C4-2B (cell line): ENCODE measurements at regions not wholly inside any gene's neighbourhood (a gene's known extent, or its start where the extent isn't known, plus 50 kb on each side); places are given as distances from the start of the nearest gene placed in this dataset.
A peak's percentile ranks its signal among the peaks of the same experiment; 100 is the strongest.
"Not testable (repeated sequence)": the region's sequence is repeated elsewhere in the genome, so short reads cannot be mapped to it uniquely, and the experiment has no call there.

Experiments
- H3K27ac ChIP-seq: fragments of 450-650 bp; 2 replicates; pipeline ENCODE4 v1.5.1; 2017
- ZFX ChIP-seq: fragments of 450-650 bp; IDR thresholded peaks from 2 replicates; pipeline ENCODE4 v1.6.1; 2017
- TF ChIP-seq, protein P1 (sequence below): fragments of 450-650 bp; conservative IDR thresholded peaks from 2 replicates; pipeline ENCODE4 v1.5.1; 2017; ENCODE audit warnings: mild to moderate bottlenecking

DNA sequence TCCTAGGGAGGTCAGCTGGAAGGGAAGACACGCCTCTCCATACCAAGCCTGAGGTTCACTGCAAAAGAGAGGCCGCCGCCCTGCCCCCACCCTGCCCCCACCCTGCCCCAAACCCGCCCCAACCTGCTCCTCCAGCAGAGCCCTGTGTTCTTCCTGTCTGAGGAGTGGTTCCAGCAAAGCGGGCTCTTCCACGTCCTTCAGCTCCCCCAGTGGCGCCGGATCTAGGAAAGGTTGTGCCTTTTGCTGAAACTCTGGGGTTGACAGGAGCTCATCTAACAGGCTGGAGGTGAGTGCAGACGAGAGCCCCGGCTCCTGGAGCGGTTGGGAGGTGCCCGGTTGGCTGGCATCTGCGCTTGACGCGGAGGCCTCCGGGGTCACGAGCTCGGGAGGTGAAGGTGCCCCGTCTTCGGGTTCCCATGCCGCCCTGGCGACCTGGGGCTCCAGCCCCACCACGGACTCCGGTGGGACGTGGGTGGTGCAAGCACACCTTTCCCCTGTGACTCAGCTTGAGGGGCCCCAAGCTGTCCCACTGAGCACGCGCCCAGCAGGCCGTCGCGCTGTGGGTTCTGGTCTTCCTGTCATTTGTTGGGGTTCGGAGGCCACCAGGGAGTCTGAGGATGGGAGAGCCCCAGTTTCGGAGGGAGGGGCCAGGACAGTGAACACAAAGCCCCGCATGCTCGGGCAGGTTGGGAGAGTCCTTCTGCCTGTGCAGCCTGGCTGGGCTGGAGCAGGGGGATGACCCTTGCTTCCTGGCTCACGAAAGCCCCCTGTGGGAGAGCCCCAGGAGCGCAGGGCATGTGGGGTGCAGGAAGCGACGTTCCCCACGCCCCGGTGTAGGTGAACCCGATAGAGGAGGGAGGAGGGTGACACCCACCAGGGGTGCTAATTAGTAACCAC, 1467.1 kb downstream of the FOXD4L5 start:
- TF ChIP-seq, protein P1, sequence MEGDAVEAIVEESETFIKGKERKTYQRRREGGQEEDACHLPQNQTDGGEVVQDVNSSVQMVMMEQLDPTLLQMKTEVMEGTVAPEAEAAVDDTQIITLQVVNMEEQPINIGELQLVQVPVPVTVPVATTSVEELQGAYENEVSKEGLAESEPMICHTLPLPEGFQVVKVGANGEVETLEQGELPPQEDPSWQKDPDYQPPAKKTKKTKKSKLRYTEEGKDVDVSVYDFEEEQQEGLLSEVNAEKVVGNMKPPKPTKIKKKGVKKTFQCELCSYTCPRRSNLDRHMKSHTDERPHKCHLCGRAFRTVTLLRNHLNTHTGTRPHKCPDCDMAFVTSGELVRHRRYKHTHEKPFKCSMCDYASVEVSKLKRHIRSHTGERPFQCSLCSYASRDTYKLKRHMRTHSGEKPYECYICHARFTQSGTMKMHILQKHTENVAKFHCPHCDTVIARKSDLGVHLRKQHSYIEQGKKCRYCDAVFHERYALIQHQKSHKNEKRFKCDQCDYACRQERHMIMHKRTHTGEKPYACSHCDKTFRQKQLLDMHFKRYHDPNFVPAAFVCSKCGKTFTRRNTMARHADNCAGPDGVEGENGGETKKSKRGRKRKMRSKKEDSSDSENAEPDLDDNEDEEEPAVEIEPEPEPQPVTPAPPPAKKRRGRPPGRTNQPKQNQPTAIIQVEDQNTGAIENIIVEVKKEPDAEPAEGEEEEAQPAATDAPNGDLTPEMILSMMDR, result no peak
- TF ChIP-seq ZFX, result no peak
- peak overlapping the region; percentile 25; the same call in 1 of the 2 replicates for H3K27ac ChIP-seq

- no peak overlapping the region; the same call in 1 of the 2 replicates for H3K27ac ChIP-seq
- TF ChIP-seq, protein P1, result no peak
- no peak for TF ChIP-seq ZFX
These were observed 1468.0 kb downstream of the FOXD4L5 start for GRCh38 chr9:63816751-63817621.

- not testable (repeated sequence) for H3K27ac ChIP-seq
These were observed 1469.9 kb downstream of the FOXD4L5 start for GRCh38 chr9:63814970-63815669.

- not testable (repeated sequence) for H3K27ac ChIP-seq
These were observed 1471.5 kb downstream of the FOXD4L5 start for GRCh38 chr9:63813391-63814021.

DNA sequence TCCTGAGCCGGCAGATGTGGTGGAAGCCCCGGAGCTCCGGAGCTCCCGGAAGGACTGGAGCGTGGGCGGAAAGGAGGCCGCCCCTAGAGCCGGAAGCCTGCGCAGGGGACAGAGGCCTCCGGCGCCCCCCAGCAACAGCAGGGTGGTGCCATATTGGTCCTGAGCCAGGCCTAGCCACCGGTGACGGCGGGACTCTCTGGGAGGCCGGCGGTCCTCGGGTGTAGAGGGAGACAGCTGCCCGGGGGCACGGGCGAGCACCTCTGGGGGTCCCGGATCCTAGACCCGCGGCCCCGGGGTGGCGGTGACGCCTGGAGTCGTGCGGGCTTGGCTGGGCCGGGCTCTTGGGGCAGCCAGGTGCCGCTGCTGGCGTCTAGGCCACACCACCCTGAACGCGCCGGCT, 1472.2 kb downstream of the FOXD4L5 start:
- not testable (repeated sequence) for H3K27ac ChIP-seq

- H3K27ac ChIP-seq, result not testable (repeated sequence)
These were observed 1480.8 kb downstream of the FOXD4L5 start for GRCh38 chr9:63804205-63804604.

DNA sequence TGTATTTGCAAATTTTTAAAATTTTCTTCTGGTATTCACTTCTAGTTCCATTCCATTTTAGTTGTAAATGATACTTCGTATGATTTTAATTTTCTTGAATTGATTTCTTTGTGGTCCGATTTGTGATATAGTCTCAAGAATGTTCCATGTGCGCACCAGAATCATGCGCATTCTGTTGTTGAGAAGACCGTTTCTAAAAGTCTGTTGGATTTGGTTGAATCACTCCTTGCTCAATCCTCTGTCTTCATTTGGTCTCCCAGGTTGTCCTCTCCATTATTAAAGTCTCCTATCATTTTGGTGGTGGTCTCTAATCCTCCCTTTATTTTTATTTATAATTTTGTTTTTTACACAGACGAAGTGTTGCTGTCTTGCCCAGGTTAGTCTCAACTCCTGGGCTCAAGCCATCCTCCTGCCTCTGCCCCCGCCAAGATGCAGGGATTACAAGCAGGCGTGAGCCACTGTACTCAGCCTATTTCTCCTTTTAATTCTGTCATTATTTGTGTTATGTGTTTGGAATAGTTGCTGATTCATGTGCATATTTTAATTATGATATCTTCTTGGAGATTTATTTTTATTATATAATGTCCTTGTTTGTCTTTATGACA, 1490.8 kb downstream of the FOXD4L5 start:
- H3K27ac ChIP-seq, result not testable (repeated sequence)

DNA sequence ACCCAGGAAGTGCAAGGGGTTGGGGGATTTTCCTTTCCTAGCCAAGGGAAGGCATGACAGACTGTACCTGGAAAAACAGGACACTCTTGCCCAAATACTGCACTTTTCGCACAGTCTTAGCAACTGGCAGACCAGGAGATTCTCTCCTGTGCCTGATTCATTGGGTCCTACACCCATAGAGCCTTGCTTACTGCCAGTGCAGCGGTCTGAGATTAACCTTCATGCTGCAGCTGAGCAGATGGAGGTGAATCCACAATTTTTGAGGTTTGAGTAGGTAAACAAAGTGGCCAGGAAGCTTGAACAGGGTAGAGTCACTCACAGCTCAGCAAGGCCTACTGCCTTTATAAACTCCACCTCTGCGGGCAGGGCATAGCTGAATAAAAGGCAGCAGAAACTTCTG, 1497.6 kb downstream of the FOXD4L5 start:
- not testable (repeated sequence) for H3K27ac ChIP-seq

- not testable (repeated sequence) for H3K27ac ChIP-seq
These were observed 1500.0 kb downstream of the FOXD4L5 start for GRCh38 chr9:63785059-63785458.

DNA sequence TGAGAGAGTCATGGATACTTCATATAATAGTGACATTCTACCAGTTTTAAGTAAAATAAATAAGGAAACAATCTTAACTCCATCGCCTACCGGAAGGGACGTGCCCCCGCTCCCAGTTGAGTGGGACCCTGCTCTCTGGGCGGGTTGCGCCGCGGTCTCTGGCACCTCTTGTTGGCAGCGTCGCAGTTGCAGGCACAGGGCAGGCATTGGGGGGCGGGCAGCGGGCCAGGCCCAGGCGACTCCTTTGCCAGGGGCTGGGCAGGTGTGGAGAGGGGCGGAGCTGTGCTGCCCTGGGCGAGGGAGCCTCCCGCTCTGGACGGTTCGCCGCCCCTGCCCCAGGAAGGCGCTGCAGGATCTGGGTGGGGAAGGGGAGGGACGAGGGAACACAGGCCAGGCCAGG, 1500.6 kb downstream of the FOXD4L5 start:
- not testable (repeated sequence) for H3K27ac ChIP-seq

GRCh38 chr9:63781817-63782439, 1503.1 kb downstream of the FOXD4L5 start:
- not testable (repeated sequence) for H3K27ac ChIP-seq

DNA sequence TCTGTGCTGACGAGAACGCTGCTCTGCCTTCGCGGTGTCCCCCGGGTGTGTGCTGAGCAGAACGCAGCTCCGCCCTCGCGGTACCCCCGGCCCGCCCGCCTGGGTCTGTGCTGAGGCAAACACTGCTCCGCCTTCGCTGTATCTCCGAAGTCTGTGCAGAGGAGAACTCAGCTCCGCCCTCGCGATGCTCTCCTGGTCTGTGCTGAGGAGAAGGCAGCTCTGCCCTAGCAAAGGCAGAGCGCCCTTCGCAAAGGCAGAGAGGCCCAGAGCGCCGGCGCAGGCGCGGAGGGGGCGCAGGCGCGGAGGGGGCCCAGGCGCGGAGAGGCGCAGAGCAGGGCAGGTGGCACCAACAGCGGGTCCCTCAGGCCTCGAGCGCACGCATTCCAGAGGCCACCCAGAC, 1503.6 kb downstream of the FOXD4L5 start:
- H3K27ac ChIP-seq, result not testable (repeated sequence)

- H3K27ac ChIP-seq, result not testable (repeated sequence)
These were observed 1508.8 kb downstream of the FOXD4L5 start for GRCh38 chr9:63776220-63776619.

DNA sequence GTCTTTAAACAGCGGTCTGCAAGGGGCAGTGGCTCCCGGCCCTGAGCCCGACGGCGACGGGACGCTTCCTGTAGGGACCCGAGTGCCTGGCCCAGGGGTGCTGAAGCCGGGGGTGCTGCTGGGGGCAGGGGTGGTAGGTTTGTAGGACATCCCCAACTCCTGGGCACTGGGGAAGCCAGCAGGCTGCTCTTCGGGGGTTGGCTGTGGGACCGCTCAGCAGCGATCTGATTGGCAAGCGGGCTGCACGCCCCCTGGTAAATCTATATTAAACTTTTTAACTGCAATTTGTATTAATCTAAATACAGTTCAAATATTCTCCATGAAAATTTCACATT, 1510.0 kb downstream of the FOXD4L5 start:
- not testable (repeated sequence) for H3K27ac ChIP-seq

DNA sequence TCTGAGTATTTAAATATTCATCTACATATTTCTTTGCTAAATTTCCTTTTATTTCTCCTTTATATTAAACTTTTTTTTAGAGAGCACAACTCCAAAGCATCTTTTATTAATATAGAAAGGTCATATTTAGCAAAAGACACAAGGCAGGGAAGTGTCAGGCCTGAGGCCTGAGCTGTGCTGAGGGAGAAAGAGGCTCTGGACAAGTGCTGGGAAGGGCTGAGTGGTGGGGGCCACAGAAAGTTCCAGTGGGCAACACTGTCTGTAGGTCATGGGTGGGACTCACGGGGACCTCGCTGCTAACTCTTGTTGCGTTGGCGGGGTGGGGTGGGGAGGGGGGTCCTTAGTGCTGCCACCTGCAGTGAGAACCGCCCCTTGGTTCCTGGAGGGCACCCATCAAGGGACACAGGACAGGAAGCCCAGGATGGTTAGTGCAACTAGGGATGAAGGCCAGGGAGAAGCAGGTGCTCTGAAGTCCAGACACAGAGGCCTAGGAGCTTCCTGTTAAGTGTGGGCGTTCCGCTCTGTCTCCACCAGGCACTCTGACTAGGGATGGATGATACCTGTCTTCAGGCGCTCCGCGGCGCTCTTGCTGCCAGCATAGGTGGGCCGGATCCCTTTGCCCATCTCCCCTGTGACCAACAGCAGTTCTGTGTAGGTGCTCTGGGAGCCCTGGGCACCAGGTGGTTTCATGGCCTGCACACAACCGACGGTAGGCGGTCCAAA, 1510.5 kb downstream of the FOXD4L5 start:
- H3K27ac ChIP-seq, result not testable (repeated sequence)

- H3K27ac ChIP-seq, result not testable (repeated sequence)
These were observed 1522.8 kb downstream of the FOXD4L5 start for GRCh38 chr9:63762230-63762629.
